HAP-1 (cell line): ENCODE measurements at regions not wholly inside any gene's neighbourhood (a gene's known extent, or its start where the extent isn't known, plus 50 kb on each side); places are given as distances from the start of the nearest gene placed in this dataset.

Experiments
- DNase-seq, 2 experiments: peaks; one replicate each; pipeline ENCODE4 v3.0.0-alpha.2; 2016 to 2020; ENCODE audit warnings: low spot score in 2 of 2
- H3K27me3 ChIP-seq: fragments of 250-450 bp; sonication (Bioruptor Pico); 2 replicates; pipeline ENCODE4 v1.5.1; 2020; ENCODE audit warnings: low read depth, mild to moderate bottlenecking, moderate library complexity
- H3K36me3 ChIP-seq: fragments of 250-450 bp; sonication (Bioruptor Pico); replicated peaks from 2 replicates; pipeline ENCODE4 v1.5.1; 2020; ENCODE audit warnings: mild to moderate bottlenecking
- H3K4me1 ChIP-seq: fragments of 250-450 bp; sonication (Bioruptor Pico); 2 replicates; pipeline ENCODE4 v1.5.1; 2020; ENCODE audit warnings: mild to moderate bottlenecking
- H3K4me3 ChIP-seq: fragments of 250-450 bp; sonication (Bioruptor Pico); 2 replicates; pipeline ENCODE4 v1.5.1; 2020; ENCODE audit warnings: mild to moderate bottlenecking, moderate library complexity
- H3K9me3 ChIP-seq: fragments of 250-450 bp; sonication (Bioruptor Pico); 2 replicates; pipeline ENCODE4 v1.5.1; 2020; ENCODE audit warnings: mild to moderate bottlenecking, moderate library complexity
- in situ Hi-C: fragments of 300-500 bp; cut with MboI; formaldehyde crosslinking; loops from 3 replicates; pipeline ENCODE4 v1.14.3; 2020; ENCODE audit warnings: low sequenced_read_pairs, inconsistent platforms, mixed read lengths

DNA sequence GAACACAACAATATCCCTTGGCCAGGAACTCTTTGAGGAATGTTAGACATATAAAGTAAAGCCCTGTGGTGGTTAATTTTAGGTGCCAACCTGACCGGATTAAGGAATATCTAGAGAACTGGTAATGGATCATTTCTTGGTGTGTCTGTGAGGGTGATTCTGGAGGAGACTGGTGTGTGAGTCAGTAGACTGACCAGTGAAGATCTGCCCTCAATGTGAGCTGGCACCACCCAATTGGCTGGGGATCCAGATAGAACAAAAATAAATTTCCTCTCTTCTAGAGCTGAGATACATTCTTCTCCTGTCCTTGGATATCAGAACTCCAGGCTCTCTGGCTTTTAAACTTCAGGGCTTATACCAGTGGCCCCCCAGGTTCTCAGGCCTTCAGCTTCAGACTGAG is 56.2 kb upstream of the TNPO1 start:
- no peaks in the 10 kb centered on the region for H3K9me3 ChIP-seq
- DNase-seq: no peak
- in situ Hi-C loops: no loop called here
- no peaks in the 10 kb centered on the region for H3K27me3 ChIP-seq
- no peaks in the 10 kb centered on the region for H3K36me3 ChIP-seq
- H3K4me3 ChIP-seq: no peak overlapping the region
- H3K4me1 ChIP-seq: no peaks in the 10 kb centered on the region

DNA sequence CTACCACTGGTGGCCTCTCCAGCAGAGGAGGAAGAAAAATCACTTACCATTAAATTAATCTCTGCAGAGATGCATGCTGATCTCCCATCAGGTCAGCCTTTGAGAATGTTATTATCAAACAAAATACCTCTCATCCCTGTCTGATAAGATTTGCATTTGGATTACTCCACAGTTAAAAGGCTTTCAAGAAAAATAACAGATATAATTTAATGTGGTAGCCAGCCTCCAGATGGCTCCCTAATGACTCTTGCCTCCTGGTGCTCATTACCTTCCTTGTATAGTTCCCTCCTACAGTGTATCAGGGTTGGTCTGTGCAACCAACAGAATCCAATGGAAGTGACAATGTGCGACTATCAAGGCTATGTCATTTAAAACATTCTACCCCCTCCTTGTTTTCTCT is 63.6 kb upstream of the TNPO1 start:
- in situ Hi-C loops: no loop called here
- Histone ChIP-seq H3K4me1 (no peaks in the 10 kb centered on the region; the same call in 1 of the 2 replicates), H3K27me3 (no peaks in the 10 kb centered on the region), H3K4me3 (no peak overlapping the region), H3K9me3 (peaks cover under 1% of the 10 kb centered on the region; the same call in 1 of the 2 replicates), H3K36me3 (no peaks in the 10 kb centered on the region)
- DNase-seq: no peak

GRCh38 chr5:72749362-72749997 is 67.0 kb upstream of the TNPO1 start:
- no peak for DNase-seq
- no peaks in the 10 kb centered on the region; the same call in 1 of the 2 replicates for H3K4me1 ChIP-seq
- peaks cover 2% of the 10 kb centered on the region; the same call in 1 of the 2 replicates for H3K9me3 ChIP-seq
- no peak overlapping the region for H3K4me3 ChIP-seq
- in situ Hi-C loops: no loop called here
- no peaks in the 10 kb centered on the region for H3K36me3 ChIP-seq
- H3K27me3 ChIP-seq: no peaks in the 10 kb centered on the region

GRCh38 chr5:72747826-72748225 is 68.6 kb upstream of the TNPO1 start:
- H3K4me3 ChIP-seq: no peak overlapping the region
- peaks cover 2% of the 10 kb centered on the region; the same call in 1 of the 2 replicates for H3K9me3 ChIP-seq
- in situ Hi-C loops: no loop called here
- H3K36me3 ChIP-seq: no peaks in the 10 kb centered on the region
- no peaks in the 10 kb centered on the region for H3K27me3 ChIP-seq
- DNase-seq: no peak
- no peaks in the 10 kb centered on the region; the same call in 1 of the 2 replicates for H3K4me1 ChIP-seq

DNA sequence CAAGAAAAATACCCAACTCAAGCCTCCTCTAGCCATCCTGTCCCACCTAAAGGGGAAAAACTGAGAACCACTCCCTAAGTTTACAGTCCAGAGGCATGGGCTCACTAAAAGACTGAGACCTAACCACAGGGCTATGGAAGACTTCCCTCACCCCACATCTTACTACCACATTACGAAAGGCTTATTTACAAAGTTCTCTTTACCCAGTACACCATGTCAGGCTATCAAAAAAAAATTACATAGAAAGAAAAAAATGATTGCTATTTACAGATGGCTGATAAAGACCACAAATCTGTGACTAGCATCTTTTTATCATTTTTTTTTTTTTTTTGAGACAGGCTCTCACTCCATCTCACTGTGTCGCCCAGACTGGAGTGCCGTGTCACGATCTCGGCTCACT is 69.7 kb upstream of the TNPO1 start:
- in situ Hi-C loops: no loop called here
- Histone ChIP-seq H3K4me3 (no peak overlapping the region), H3K36me3 (no peaks in the 10 kb centered on the region), H3K4me1 (no peaks in the 10 kb centered on the region; the same call in 1 of the 2 replicates), H3K27me3 (no peaks in the 10 kb centered on the region), H3K9me3 (peaks cover 2% of the 10 kb centered on the region; the same call in 1 of the 2 replicates)
- DNase-seq: no peak

GRCh38 chr5:72744136-72744535 is 72.3 kb upstream of the TNPO1 start:
- Histone ChIP-seq H3K4me1 (no peaks in the 10 kb centered on the region), H3K27me3 (no peaks in the 10 kb centered on the region), H3K36me3 (no peaks in the 10 kb centered on the region), H3K9me3 (peaks cover 2% of the 10 kb centered on the region; the same call in 1 of the 2 replicates), H3K4me3 (no peak overlapping the region)
- in situ Hi-C loops: no loop called here
- no peak for DNase-seq

DNA sequence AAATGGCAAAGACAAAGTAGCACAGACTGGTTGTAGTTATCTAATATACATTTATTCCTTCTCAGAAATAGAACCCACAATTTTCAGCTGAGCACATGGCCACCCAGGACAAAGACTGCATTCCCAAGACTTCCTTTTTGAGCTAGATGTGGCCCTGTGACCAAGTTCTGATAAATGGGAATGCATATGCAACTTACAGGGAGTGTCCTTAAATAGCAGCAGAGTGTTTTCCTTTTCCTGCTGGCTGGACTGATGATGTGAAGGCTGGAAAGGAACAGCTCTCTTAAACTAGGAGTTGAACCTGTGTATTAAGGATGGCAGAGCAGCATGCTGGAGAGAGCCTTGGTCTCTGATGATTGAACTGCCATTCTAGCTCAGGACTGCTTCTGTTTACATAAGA is 74.7 kb upstream of the TNPO1 start:
- Histone ChIP-seq H3K36me3 (no peaks in the 10 kb centered on the region), H3K4me1 (no peaks in the 10 kb centered on the region), H3K9me3 (no peaks in the 10 kb centered on the region), H3K4me3 (no peak overlapping the region), H3K27me3 (no peaks in the 10 kb centered on the region; the same call in 1 of the 2 replicates)
- in situ Hi-C loops: no loop called here
- DNase-seq: no peak

DNA sequence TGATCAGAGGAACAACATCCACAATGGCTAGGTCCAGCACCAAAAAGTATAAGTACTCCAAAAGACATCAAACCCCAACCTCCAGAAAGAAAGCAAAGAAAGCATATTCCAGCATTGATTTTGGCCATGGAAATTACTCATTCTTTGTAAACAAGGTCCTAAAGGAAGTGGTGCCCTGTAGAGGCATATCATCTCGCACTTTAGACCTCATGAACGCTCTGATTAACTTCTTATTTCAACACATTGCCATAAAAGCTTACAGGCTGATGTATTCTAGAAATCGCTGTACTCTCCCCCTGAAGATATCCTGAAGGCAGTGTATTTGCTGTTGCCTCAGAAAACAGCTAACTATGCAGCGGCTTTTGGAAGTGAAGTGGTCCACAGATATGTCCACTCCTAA is 82.7 kb upstream of the TNPO1 start:
- no peak for DNase-seq
- Histone ChIP-seq H3K9me3 (no peaks in the 10 kb centered on the region; the same call in 1 of the 2 replicates), H3K4me3 (no peak overlapping the region), H3K27me3 (no peaks in the 10 kb centered on the region; the same call in 1 of the 2 replicates), H3K36me3 (no peaks in the 10 kb centered on the region), H3K4me1 (no peaks in the 10 kb centered on the region)
- in situ Hi-C loops: no loop called here

- no peak for DNase-seq
- H3K27me3 ChIP-seq: no peaks in the 10 kb centered on the region
- H3K4me3 ChIP-seq: no peak overlapping the region
- H3K9me3 ChIP-seq: no peaks in the 10 kb centered on the region
- in situ Hi-C loops: no loop called here
- no peaks in the 10 kb centered on the region for H3K36me3 ChIP-seq
- peaks cover 6% of the 10 kb centered on the region for H3K4me1 ChIP-seq
Measured at GRCh38 chr5:72723581-72723980, 92.9 kb upstream of the TNPO1 start.

DNA sequence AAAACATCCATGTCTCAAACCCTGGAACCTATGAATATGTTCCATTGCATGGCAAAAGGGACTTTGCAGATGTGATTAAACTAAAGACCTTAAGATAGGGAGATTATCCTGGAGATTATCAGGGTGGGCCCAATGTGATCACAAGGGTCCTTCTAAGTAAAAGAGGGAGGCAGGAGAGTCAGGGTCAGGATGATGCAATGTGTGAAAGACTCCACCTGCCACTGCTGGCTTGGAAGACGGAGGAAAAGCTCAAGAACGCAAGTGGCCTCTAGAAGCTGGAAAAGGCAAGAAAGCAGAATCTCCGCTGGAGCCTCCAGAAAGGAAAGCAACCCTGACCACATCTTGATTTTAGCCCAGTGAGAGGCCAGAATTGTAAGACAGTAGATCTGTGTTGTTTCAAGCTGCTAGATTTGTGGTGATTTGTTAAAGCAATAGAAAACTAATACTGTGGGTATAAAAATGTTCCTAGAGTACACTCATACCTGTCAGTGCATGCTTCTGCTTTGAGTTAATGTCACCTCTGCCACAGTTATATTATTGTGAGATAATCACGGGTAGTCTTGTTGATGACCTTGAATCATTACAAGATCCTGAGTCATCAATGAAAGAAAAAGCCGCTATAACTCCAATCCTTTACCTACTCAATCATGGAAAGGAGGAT is 93.5 kb upstream of the TNPO1 start:
- no peak for DNase-seq
- Histone ChIP-seq H3K4me1 (peaks cover 6% of the 10 kb centered on the region), H3K27me3 (no peaks in the 10 kb centered on the region), H3K4me3 (no peak overlapping the region), H3K9me3 (no peaks in the 10 kb centered on the region), H3K36me3 (no peaks in the 10 kb centered on the region)
- in situ Hi-C loops: no loop called here

GRCh38 chr5:72721844-72722243 is 94.6 kb upstream of the TNPO1 start:
- Histone ChIP-seq H3K36me3 (no peaks in the 10 kb centered on the region), H3K27me3 (no peaks in the 10 kb centered on the region), H3K9me3 (no peaks in the 10 kb centered on the region), H3K4me1 (peaks cover 6% of the 10 kb centered on the region), H3K4me3 (no peak overlapping the region)
- no peak for DNase-seq
- in situ Hi-C loops: no loop called here

DNA sequence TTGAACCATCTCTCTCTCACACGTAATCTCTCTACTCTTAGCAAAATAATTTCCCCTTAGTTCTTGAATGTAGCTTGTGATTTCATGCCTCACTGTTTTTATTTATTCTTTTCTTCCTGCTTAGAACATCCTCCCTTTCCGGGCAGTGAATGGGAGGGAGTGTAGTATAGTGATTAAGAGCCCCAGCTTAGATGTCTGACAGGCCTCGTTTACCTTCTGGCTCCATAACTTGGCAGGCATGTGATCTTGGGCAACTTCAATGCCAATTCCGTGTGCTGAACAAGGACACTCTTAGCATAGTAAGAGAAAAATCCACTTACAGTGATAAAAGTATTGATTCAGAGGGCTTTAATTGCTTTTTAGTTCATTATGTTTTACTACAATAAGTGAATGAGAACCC is 96.3 kb upstream of the TNPO1 start:
- peaks cover 6% of the 10 kb centered on the region for H3K4me1 ChIP-seq
- in situ Hi-C loops: no loop called here
- H3K4me3 ChIP-seq: no peak overlapping the region
- no peaks in the 10 kb centered on the region for H3K9me3 ChIP-seq
- no peaks in the 10 kb centered on the region for H3K36me3 ChIP-seq
- no peak for DNase-seq
- peaks cover 3% of the 10 kb centered on the region for H3K27me3 ChIP-seq

DNA sequence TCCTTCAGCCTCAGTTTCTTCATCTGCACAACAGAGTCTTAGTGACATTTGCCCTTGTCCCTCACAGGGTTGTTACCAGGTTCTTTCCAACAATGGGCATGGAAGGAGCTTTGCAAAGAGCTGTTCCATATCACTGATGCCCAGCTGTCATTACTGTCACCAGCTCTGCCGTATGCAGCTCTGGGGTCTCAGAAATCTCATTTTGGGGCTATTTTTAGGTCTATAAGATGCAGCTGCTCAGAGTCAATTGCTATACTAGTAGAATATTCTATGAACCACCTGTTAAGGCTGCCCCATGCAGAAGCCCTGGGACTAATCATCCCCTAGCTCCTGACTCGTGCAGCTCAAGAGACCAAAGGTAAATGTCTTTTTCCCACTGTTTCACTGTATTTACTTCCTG is 105.1 kb upstream of the TNPO1 start:
- in situ Hi-C loops: no loop called here
- H3K4me3 ChIP-seq: no peak overlapping the region
- H3K36me3 ChIP-seq: no peaks in the 10 kb centered on the region
- no peak for DNase-seq
- H3K9me3 ChIP-seq: no peaks in the 10 kb centered on the region
- no peaks in the 10 kb centered on the region for H3K4me1 ChIP-seq
- peaks cover 14% of the 10 kb centered on the region for H3K27me3 ChIP-seq

DNA sequence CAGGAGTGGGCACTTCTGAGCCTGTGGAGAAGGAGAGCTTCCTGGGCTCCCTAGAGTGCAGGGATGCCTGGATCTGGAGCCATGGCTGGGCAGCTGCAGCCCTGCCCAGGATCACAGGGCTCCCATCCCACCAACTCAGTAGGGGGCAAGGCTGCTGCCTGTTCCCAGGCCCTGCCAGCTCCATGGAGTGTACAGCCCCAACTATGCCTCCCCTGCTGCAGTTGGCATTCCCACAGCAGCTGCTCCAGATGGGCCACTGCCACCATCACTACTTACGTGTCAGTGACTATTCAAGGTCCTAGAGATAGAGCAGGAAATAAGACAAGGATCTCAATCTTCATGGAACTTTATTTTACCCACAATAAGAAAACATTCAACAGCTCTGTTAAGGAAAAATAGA is 107.1 kb upstream of the TNPO1 start:
- in situ Hi-C loops: no loop called here
- H3K4me3 ChIP-seq: no peak overlapping the region
- no peaks in the 10 kb centered on the region for H3K36me3 ChIP-seq
- no peaks in the 10 kb centered on the region for H3K9me3 ChIP-seq
- no peaks in the 10 kb centered on the region for H3K4me1 ChIP-seq
- H3K27me3 ChIP-seq: peaks cover 9% of the 10 kb centered on the region; the same call in 1 of the 2 replicates
- no peak for DNase-seq
